Thymus (tissue), 11 donors: ENCODE measurements at regions not wholly inside any gene's neighbourhood (a gene's known extent, or its start where the extent isn't known, plus 50 kb on each side); places are given as distances from the start of the nearest gene placed in this dataset.

ENCODE experiments used
- DNase-seq, 9 donors: peaks; one replicate each; pipeline ENCODE4 v3.0.0-alpha.2; 2013; ENCODE audit warnings: low spot score in 9 of 9, low read depth in 6 of 9, missing footprints in 1 of 9
- H3K27ac ChIP-seq, 2 donors: one replicate each; pipeline ENCODE4 v1.5.1; 2013; ENCODE audit warnings: control low read depth in 1 of 2, low read depth in 1 of 2, low read length in 1 of 2, mild to moderate bottlenecking in 1 of 2, moderate library complexity in 1 of 2
- H3K27me3 ChIP-seq, 2 donors: one replicate each; pipeline ENCODE4 v1.5.1; 2013; ENCODE audit warnings: low read length in 1 of 2; ENCODE audit not compliant: control insufficient read depth in 2 of 2, insufficient read depth in 1 of 2
- H3K36me3 ChIP-seq, 2 donors: one replicate each; pipeline ENCODE4 v1.5.1; 2013; ENCODE audit warnings: low read length in 1 of 2, mild to moderate bottlenecking in 1 of 2, moderate library complexity in 1 of 2; ENCODE audit not compliant: control insufficient read depth in 2 of 2, insufficient read depth in 2 of 2
- H3K4me1 ChIP-seq, 2 donors: one replicate each; pipeline ENCODE4 v1.5.1; 2013; ENCODE audit warnings: low read length in 2 of 2; ENCODE audit not compliant: control insufficient read depth in 2 of 2, insufficient read depth in 2 of 2
- H3K4me3 ChIP-seq, 2 donors: one replicate each; pipeline ENCODE4 v1.5.1; 2013; ENCODE audit warnings: low read length in 2 of 2, control low read depth in 1 of 2, mild to moderate bottlenecking in 1 of 2
- H3K9me3 ChIP-seq, 2 donors: one replicate each; pipeline ENCODE4 v1.5.1; 2013; ENCODE audit warnings: low read length in 1 of 2, mild to moderate bottlenecking in 1 of 2; ENCODE audit not compliant: control insufficient read depth in 2 of 2, insufficient read depth in 1 of 2
- WGBS: extraction: QIAGEN DNeasy Blood & Tissue Kit; methylation state at CpG from one replicate; pipeline ENCODE4 v1.1.7; 2013; 5-methylcytosine and 5-hydroxymethylcytosine counted together
- donor health status: healthy.

GRCh38 chr4:133084421-133084820 is 64.7 kb upstream of the PCDH10 start:
- H3K4me3 ChIP-seq = no peak overlapping the region
- WGBS = 94% methylated on average over 1 of the region's 1 CpG
- no peaks in the 10 kb centered on the region for H3K4me1 ChIP-seq
- H3K9me3 ChIP-seq = no peaks in the 10 kb centered on the region
- DNase-seq = no peak
- H3K36me3 ChIP-seq = no peaks in the 10 kb centered on the region
- H3K27ac ChIP-seq = no peak overlapping the region
- no peaks in the 10 kb centered on the region for H3K27me3 ChIP-seq

- no peak overlapping the region for H3K4me3 ChIP-seq
- no peaks in the 10 kb centered on the region for H3K36me3 ChIP-seq
- H3K4me1 ChIP-seq = no peaks in the 10 kb centered on the region
- H3K9me3 ChIP-seq = no peaks in the 10 kb centered on the region
- H3K27ac ChIP-seq = no peak overlapping the region
- no peaks in the 10 kb centered on the region for H3K27me3 ChIP-seq
- no peak for DNase-seq
- WGBS = 96% methylated on average over 2 of the region's 2 CpGs
Observed at GRCh38 chr4:133095591-133095990, 53.5 kb upstream of the PCDH10 start.

GRCh38 chr4:133096972-133097371 is 52.1 kb upstream of the PCDH10 start:
- 36% methylated on average over 1 of the region's 1 CpG for WGBS
- H3K27ac ChIP-seq = no peak overlapping the region
- H3K27me3 ChIP-seq = no peaks in the 10 kb centered on the region
- no peak overlapping the region for H3K4me3 ChIP-seq
- DNase-seq = no peak
- no peaks in the 10 kb centered on the region for H3K4me1 ChIP-seq
- no peaks in the 10 kb centered on the region for H3K9me3 ChIP-seq
- H3K36me3 ChIP-seq = no peaks in the 10 kb centered on the region
